SK-N-SH (cell line): ENCODE measurements at regions not wholly inside any gene's neighbourhood (a gene's known extent, or its start where the extent isn't known, plus 50 kb on each side); places are given as distances from the start of the nearest gene placed in this dataset.

Experiments
- CTCF ChIA-PET: fragments of 300-600, 350-600 bp; formaldehyde crosslinking; extraction: SDS; loops from one replicate; lab custom pipeline; 2021; lab: Yijun Ruan, JAX
- POLR2A ChIA-PET: fragments of 350-600 bp; sonication (Branson Sonifier 250); formaldehyde crosslinking; extraction: SDS; loops from one replicate; lab custom pipeline; 2020; ENCODE audit warnings: antibody characterized with exemption, inconsistent platforms; lab: Yijun Ruan, JAX
- DNase-seq: peaks from one replicate; pipeline ENCODE4 v3.0.0; 2012
- H2AFZ ChIP-seq: fragments of 200-600 bp; sonication (generic); 2 replicates; pipeline ENCODE4 v1.8.1; 2016; ENCODE audit warnings: antibody characterized with exemption, mild to moderate bottlenecking, low read depth
- H3F3A ChIP-seq: fragments of 200-600 bp; sonication (generic); replicated peaks from 2 replicates; pipeline ENCODE3; 2016; ENCODE audit warnings: antibody characterized with exemption, mild to moderate bottlenecking; ENCODE audit not compliant: insufficient read depth
- H3K27ac ChIP-seq, 2 experiments: fragments of 200-500 bp in 1 of 2; fragments of 200-600 bp in 1 of 2; sonication (Bioruptor generic) in 1 of 2; sonication (generic), shearing (Covaris generic) in 1 of 2; 2 replicates each; pipeline versions ENCODE4 v1.5.1 to v1.6.1; 2014 to 2016; ENCODE audit warnings: low read depth in 2 of 2, inconsistent platforms in 1 of 2, low read length in 1 of 2, mild to moderate bottlenecking in 1 of 2, mixed read lengths in 1 of 2
- H3K27me3 ChIP-seq: fragments of 200-600 bp; sonication (generic), shearing (Covaris generic); 2 replicates; pipeline ENCODE4 v1.6.1; 2016; ENCODE audit warnings: mixed run types; ENCODE audit not compliant: insufficient read depth
- H3K36me3 ChIP-seq, 2 experiments: fragments of 200-500 bp in 1 of 2; fragments of 200-600 bp in 1 of 2; sonication (Bioruptor generic) in 1 of 2; sonication (generic) in 1 of 2; replicated peaks in 1 of 2; 2 replicates each; pipeline versions ENCODE3 to v1.5.1; 2014 to 2016; ENCODE audit warnings: low read length in 1 of 2, mild to moderate bottlenecking in 1 of 2; ENCODE audit not compliant: insufficient read depth in 2 of 2, control insufficient read depth in 1 of 2
- H3K4me1 ChIP-seq, 2 experiments: fragments of 200-500 bp in 1 of 2; fragments of 200-600 bp in 1 of 2; sonication (Bioruptor generic) in 1 of 2; sonication (generic), shearing (Covaris generic) in 1 of 2; 2 replicates each; pipeline versions ENCODE4 v1.5.1 to v1.6.1; 2014 to 2016; ENCODE audit warnings: low read depth in 1 of 2, low read length in 1 of 2, mixed run types in 1 of 2; ENCODE audit not compliant: insufficient read depth in 2 of 2, control insufficient read depth in 1 of 2
- H3K4me2 ChIP-seq: fragments of 200-600 bp; sonication (generic), shearing (Covaris generic); 2 replicates; pipeline ENCODE4 v1.6.1; 2017; ENCODE audit warnings: mixed run types
- H3K4me3 ChIP-seq, 2 experiments: fragments of 200-500 bp in 1 of 2; fragments of 200-600 bp in 1 of 2; sonication (Bioruptor generic) in 1 of 2; sonication (generic), shearing (Covaris generic) in 1 of 2; 2 replicates each; pipeline versions ENCODE4 v1.5.1 to v1.8.1; 2014 to 2016; ENCODE audit warnings: low read depth in 2 of 2, inconsistent platforms in 1 of 2, low read length in 1 of 2, mild to moderate bottlenecking in 1 of 2, mixed read lengths in 1 of 2, moderate library complexity in 1 of 2
- H3K79me2 ChIP-seq: fragments of 200-600 bp; sonication (generic); 2 replicates; pipeline ENCODE4 v1.8.1; 2017; ENCODE audit warnings: mild to moderate bottlenecking; ENCODE audit not compliant: insufficient read depth
- H3K9ac ChIP-seq: fragments of 200-600 bp; sonication (generic); 2 replicates; pipeline ENCODE4 v1.6.1; 2017; ENCODE audit warnings: mixed run types
- H3K9me2 ChIP-seq: fragments of 200-600 bp; sonication (generic); 2 replicates; pipeline ENCODE4 v1.6.1; 2017; ENCODE audit warnings: mixed run types
- H3K9me3 ChIP-seq: fragments of 200-600 bp; sonication (generic); 2 replicates; pipeline ENCODE4 v1.6.1; 2017; ENCODE audit warnings: mixed run types, mild to moderate bottlenecking, moderate library complexity
- H4K20me1 ChIP-seq: fragments of 200-600 bp; sonication (generic); 2 replicates; pipeline ENCODE4 v1.6.1; 2017; ENCODE audit warnings: mild to moderate bottlenecking, mixed run types; ENCODE audit not compliant: insufficient read depth
- CTCF ChIP-seq: fragments of 200-600 bp; sonication (generic); IDR thresholded peaks from 2 replicates; pipeline ENCODE4 v1.6.1; 2017; ENCODE audit warnings: antibody characterized with exemption, mild to moderate bottlenecking, moderate library complexity
- ELF1 ChIP-seq: IDR thresholded peaks from 2 replicates; pipeline ENCODE4 v1.4.0; 2012
- EP300 ChIP-seq, 2 experiments: IDR thresholded peaks; 2 replicates each; pipeline versions ENCODE4 v1.4.0 to v1.6.1; 2012; ENCODE audit warnings: borderline replicate concordance in 1 of 2, low read depth in 1 of 2, low read length in 1 of 2
- FOSL2 ChIP-seq: IDR thresholded peaks from 2 replicates; pipeline ENCODE4 v1.4.0; 2012; ENCODE audit warnings: low read depth, mild to moderate bottlenecking, moderate library complexity, borderline replicate concordance
- FOXM1 ChIP-seq: IDR thresholded peaks from 2 replicates; pipeline ENCODE4 v1.4.0; 2012; ENCODE audit warnings: low read depth, mild to moderate bottlenecking
- GABPA ChIP-seq: IDR thresholded peaks from 2 replicates; pipeline ENCODE4 v1.4.0; 2012; ENCODE audit warnings: low read depth, mild to moderate bottlenecking
- GATA2 ChIP-seq: sonication (generic); formaldehyde crosslinking; IDR thresholded peaks from 2 replicates; pipeline ENCODE4 v1.5.0; 2020; ENCODE audit warnings: mild to moderate bottlenecking, missing genetic modification reagents
- MXI1 ChIP-seq: IDR thresholded peaks from 2 replicates; pipeline ENCODE4 v1.6.1; 2012; ENCODE audit warnings: mild to moderate bottlenecking, low read depth, low read length, improper control_type of control experiment
- NFIC ChIP-seq: IDR thresholded peaks from 2 replicates; pipeline ENCODE4 v1.4.0; 2012; ENCODE audit warnings: borderline replicate concordance
- NRF1 ChIP-seq: IDR thresholded peaks from 2 replicates; pipeline ENCODE4 v1.6.1; 2012; ENCODE audit warnings: low read depth, mild to moderate bottlenecking, low read length
- PBX3 ChIP-seq: IDR thresholded peaks from 2 replicates; pipeline ENCODE4; 2012
- RAD21 ChIP-seq: IDR thresholded peaks from 2 replicates; pipeline ENCODE4 v1.6.1; 2012; ENCODE audit warnings: mild to moderate bottlenecking, low read length
- RCOR1 ChIP-seq: fragments of 150-350 bp; IDR thresholded peaks from 2 replicates; pipeline ENCODE4 v1.6.1; 2017; ENCODE audit warnings: antibody characterized with exemption, low read length
- RXRA ChIP-seq: IDR thresholded peaks from 2 replicates; pipeline ENCODE4 v1.4.0; 2012; ENCODE audit warnings: low read depth, mild to moderate bottlenecking, borderline replicate concordance
- TAF1 ChIP-seq: IDR thresholded peaks from 2 replicates; pipeline ENCODE4 v1.6.1; 2012; ENCODE audit warnings: low read depth, mild to moderate bottlenecking, low read length, moderate library complexity, borderline replicate concordance
- TCF12 ChIP-seq: IDR thresholded peaks from 2 replicates; pipeline ENCODE4 v1.4.0; 2012
- YY1 ChIP-seq: IDR thresholded peaks from 2 replicates; pipeline ENCODE4 v1.4.0; 2012; ENCODE audit warnings: low read depth, mild to moderate bottlenecking
- WGBS: methylation state at CpG from one replicate; pipeline ENCODE4 v1.1.6; 2017; ENCODE audit warnings: low lambda C conversion rate; 5-methylcytosine and 5-hydroxymethylcytosine counted together
- TF ChIP-seq, protein P1 (sequence below): IDR thresholded peaks from 2 replicates; pipeline ENCODE4 v1.4.0; 2012; ENCODE audit warnings: low read depth
- TF ChIP-seq, protein P2 (sequence below): IDR thresholded peaks from 2 replicates; pipeline ENCODE4 v1.6.1; 2012; ENCODE audit warnings: mild to moderate bottlenecking, low read depth, low read length, moderate library complexity
- TF ChIP-seq, protein P3 (sequence below): fragments of 150-350 bp; IDR thresholded peaks from 2 replicates; pipeline ENCODE4 v1.6.1; 2017; ENCODE audit warnings: antibody characterized with exemption, low read length, low read depth, borderline replicate concordance

- ChIA-PET POLR2A (no interaction called here), CTCF (interaction anchor here (1.5 kb wide), 1 partner anchor 44 kb away, joined by 4 read pairs; no protein-coding TSS in a partner anchor)
- H3K36me3 ChIP-seq: no peaks in the 10 kb centered on the region
Measured at GRCh38 chr20:46798430-46798829, 89.0 kb downstream of the SLC2A10 start.

More at GRCh38 chr20:46798430-46798829, 89.0 kb downstream of the SLC2A10 start:
- 18% methylated on average over 6 of the region's 6 CpGs for WGBS
- no peaks in the 10 kb centered on the region for H4K20me1 ChIP-seq
- H3K4me1 ChIP-seq: peaks cover 0 to 4% of the 10 kb centered on the region in 2 experiments; a peak in 1 of 4 replicates
- no peak overlapping the region for H3K9ac ChIP-seq
- H3K9me2 ChIP-seq: no peaks in the 10 kb centered on the region
- H3K27me3 ChIP-seq: peaks cover 14% of the 10 kb centered on the region; the same call in 1 of the 2 replicates
- H2AFZ ChIP-seq: no peak overlapping the region
- no peak for TF ChIP-seq CTCF
- TF ChIP-seq NRF1: no peak
- no peak for TF ChIP-seq RCOR1
- no peak for TF ChIP-seq GABPA
- TF ChIP-seq ELF1: no peak
- no peak for TF ChIP-seq MXI1
- no peak for TF ChIP-seq RAD21
- TF ChIP-seq PBX3: no peak
- TF ChIP-seq TAF1: no peak
- TF ChIP-seq, protein P1, sequence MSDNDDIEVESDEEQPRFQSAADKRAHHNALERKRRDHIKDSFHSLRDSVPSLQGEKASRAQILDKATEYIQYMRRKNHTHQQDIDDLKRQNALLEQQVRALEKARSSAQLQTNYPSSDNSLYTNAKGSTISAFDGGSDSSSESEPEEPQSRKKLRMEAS: no peak
- TF ChIP-seq YY1: no peak
- TF ChIP-seq NFIC: no peak
- no peak for TF ChIP-seq GATA2 (CRISPR knock-in tag)
- TF ChIP-seq, protein P2, sequence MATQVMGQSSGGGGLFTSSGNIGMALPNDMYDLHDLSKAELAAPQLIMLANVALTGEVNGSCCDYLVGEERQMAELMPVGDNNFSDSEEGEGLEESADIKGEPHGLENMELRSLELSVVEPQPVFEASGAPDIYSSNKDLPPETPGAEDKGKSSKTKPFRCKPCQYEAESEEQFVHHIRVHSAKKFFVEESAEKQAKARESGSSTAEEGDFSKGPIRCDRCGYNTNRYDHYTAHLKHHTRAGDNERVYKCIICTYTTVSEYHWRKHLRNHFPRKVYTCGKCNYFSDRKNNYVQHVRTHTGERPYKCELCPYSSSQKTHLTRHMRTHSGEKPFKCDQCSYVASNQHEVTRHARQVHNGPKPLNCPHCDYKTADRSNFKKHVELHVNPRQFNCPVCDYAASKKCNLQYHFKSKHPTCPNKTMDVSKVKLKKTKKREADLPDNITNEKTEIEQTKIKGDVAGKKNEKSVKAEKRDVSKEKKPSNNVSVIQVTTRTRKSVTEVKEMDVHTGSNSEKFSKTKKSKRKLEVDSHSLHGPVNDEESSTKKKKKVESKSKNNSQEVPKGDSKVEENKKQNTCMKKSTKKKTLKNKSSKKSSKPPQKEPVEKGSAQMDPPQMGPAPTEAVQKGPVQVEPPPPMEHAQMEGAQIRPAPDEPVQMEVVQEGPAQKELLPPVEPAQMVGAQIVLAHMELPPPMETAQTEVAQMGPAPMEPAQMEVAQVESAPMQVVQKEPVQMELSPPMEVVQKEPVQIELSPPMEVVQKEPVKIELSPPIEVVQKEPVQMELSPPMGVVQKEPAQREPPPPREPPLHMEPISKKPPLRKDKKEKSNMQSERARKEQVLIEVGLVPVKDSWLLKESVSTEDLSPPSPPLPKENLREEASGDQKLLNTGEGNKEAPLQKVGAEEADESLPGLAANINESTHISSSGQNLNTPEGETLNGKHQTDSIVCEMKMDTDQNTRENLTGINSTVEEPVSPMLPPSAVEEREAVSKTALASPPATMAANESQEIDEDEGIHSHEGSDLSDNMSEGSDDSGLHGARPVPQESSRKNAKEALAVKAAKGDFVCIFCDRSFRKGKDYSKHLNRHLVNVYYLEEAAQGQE: no peak
- no peak for TF ChIP-seq EP300 (IDR thresholded peaks at IDR 0.05; ENCODE audit: borderline replicate concordance in 1 of 2, low read depth in 1 of 2, low read length in 1 of 2)
- no peak for TF ChIP-seq RXRA
- no peak for TF ChIP-seq FOSL2
- TF ChIP-seq, protein P3, sequence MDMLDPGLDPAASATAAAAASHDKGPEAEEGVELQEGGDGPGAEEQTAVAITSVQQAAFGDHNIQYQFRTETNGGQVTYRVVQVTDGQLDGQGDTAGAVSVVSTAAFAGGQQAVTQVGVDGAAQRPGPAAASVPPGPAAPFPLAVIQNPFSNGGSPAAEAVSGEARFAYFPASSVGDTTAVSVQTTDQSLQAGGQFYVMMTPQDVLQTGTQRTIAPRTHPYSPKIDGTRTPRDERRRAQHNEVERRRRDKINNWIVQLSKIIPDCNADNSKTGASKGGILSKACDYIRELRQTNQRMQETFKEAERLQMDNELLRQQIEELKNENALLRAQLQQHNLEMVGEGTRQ: no peak
- TF ChIP-seq TCF12: no peak
- no peak for TF ChIP-seq FOXM1
- no peaks in the 10 kb centered on the region for H3K79me2 ChIP-seq
- no peak overlapping the region for H3K27ac ChIP-seq
- no peak overlapping the region for H3K4me3 ChIP-seq
- DNase-seq: no peak
- H3F3A ChIP-seq: no peaks in the 10 kb centered on the region
- no peak overlapping the region for H3K4me2 ChIP-seq
- H3K9me3 ChIP-seq: no peaks in the 10 kb centered on the region
